ENCODE measurements at regions not wholly inside any gene's neighbourhood (a gene's known extent, or its start where the extent isn't known, plus 50 kb on each side); places are given as distances from the start of the nearest gene placed in this dataset.
"Not testable (repeated sequence)": the region's sequence is repeated elsewhere in the genome, so short reads cannot be mapped to it uniquely, and the experiment has no call there.

GRCh38 chr10:128577958-128578750 is 451.9 kb upstream of the MKI67 start:
- no peaks in the 10 kb centered on the region for H3K79me2 ChIP-seq (ENCODE audit: low read length)
- H3K9me3 ChIP-seq (ENCODE audit: insufficient read depth, low read length) = no peaks in the 10 kb centered on the region
- no peaks in the 10 kb centered on the region for H3K27me3 ChIP-seq (ENCODE audit: low read depth, low read length)
- H3K4me3 ChIP-seq (ENCODE audit: low read length) = no peak overlapping the region
- H3K36me3 ChIP-seq (replicated peaks; ENCODE audit: low read depth, low read length) = no peaks in the 10 kb centered on the region
- H4K20me1 ChIP-seq (ENCODE audit: insufficient read depth, low read length) = no peaks in the 10 kb centered on the region
- H3K9ac ChIP-seq (ENCODE audit: low read length) = no peak overlapping the region
- no peak for TF ChIP-seq EZH2phosphoT487 (IDR thresholded peaks at IDR 0.05; ENCODE audit: low read depth)
- TF ChIP-seq CTCF (IDR thresholded peaks at IDR 0.05; ENCODE audit: low read depth, low read length) = no peak
- no peaks in the 10 kb centered on the region for H3K4me1 ChIP-seq (ENCODE audit: low read length)
- H3K27ac ChIP-seq (ENCODE audit: low read length) = no peak overlapping the region
- H2AFZ ChIP-seq (ENCODE audit: low read depth, low read length) = no peak overlapping the region
- no peak overlapping the region for H3K4me2 ChIP-seq (ENCODE audit: low read length)

- TF ChIP-seq CTCF (IDR thresholded peaks at IDR 0.05; ENCODE audit: low read depth, low read length) (no peak), EZH2phosphoT487 (IDR thresholded peaks at IDR 0.05; ENCODE audit: low read depth) (no peak)
- Histone ChIP-seq H3K9me3 (ENCODE audit: insufficient read depth, low read length) (no peaks in the 10 kb centered on the region), H3K79me2 (ENCODE audit: low read length) (no peaks in the 10 kb centered on the region), H3K4me2 (ENCODE audit: low read length) (no peak overlapping the region), H4K20me1 (ENCODE audit: insufficient read depth, low read length) (no peaks in the 10 kb centered on the region), H3K9ac (ENCODE audit: low read length) (no peak overlapping the region), H2AFZ (ENCODE audit: low read depth, low read length) (no peak overlapping the region), H3K27me3 (ENCODE audit: low read depth, low read length) (no peaks in the 10 kb centered on the region), H3K27ac (ENCODE audit: low read length) (no peak overlapping the region), H3K4me3 (ENCODE audit: low read length) (no peak overlapping the region), H3K4me1 (ENCODE audit: low read length) (no peaks in the 10 kb centered on the region), H3K36me3 (replicated peaks; ENCODE audit: low read depth, low read length) (no peaks in the 10 kb centered on the region)
Measured at GRCh38 chr10:128578766-128579165, 452.5 kb upstream of the MKI67 start.

- Histone ChIP-seq H3K9me3 (ENCODE audit: insufficient read depth, low read length) (no peaks in the 10 kb centered on the region), H3K27ac (ENCODE audit: low read length) (no peak overlapping the region), H3K4me1 (ENCODE audit: low read length) (no peaks in the 10 kb centered on the region), H3K4me2 (ENCODE audit: low read length) (no peak overlapping the region), H2AFZ (ENCODE audit: low read depth, low read length) (no peak overlapping the region), H3K27me3 (ENCODE audit: low read depth, low read length) (no peaks in the 10 kb centered on the region), H3K4me3 (ENCODE audit: low read length) (no peak overlapping the region), H3K9ac (ENCODE audit: low read length) (no peak overlapping the region), H3K79me2 (ENCODE audit: low read length) (no peaks in the 10 kb centered on the region), H3K36me3 (replicated peaks; ENCODE audit: low read depth, low read length) (no peaks in the 10 kb centered on the region), H4K20me1 (ENCODE audit: insufficient read depth, low read length) (no peaks in the 10 kb centered on the region)
- TF ChIP-seq EZH2phosphoT487 (IDR thresholded peaks at IDR 0.05; ENCODE audit: low read depth) = no peak
Measured at GRCh38 chr10:128579280-128579865, 453.1 kb upstream of the MKI67 start.

- Histone ChIP-seq H3K27ac (ENCODE audit: low read length) (no peak overlapping the region), H3K27me3 (ENCODE audit: low read depth, low read length) (no peaks in the 10 kb centered on the region), H3K36me3 (replicated peaks; ENCODE audit: low read depth, low read length) (no peaks in the 10 kb centered on the region), H3K79me2 (ENCODE audit: low read length) (no peaks in the 10 kb centered on the region), H4K20me1 (ENCODE audit: insufficient read depth, low read length) (no peaks in the 10 kb centered on the region), H3K4me1 (ENCODE audit: low read length) (no peaks in the 10 kb centered on the region), H3K9ac (ENCODE audit: low read length) (no peak overlapping the region), H3K4me2 (ENCODE audit: low read length) (no peak overlapping the region), H3K4me3 (ENCODE audit: low read length) (no peak overlapping the region), H3K9me3 (ENCODE audit: insufficient read depth, low read length) (no peaks in the 10 kb centered on the region), H2AFZ (ENCODE audit: low read depth, low read length) (no peak overlapping the region)
- TF ChIP-seq CTCF (IDR thresholded peaks at IDR 0.05; ENCODE audit: low read depth, low read length) (no peak), EZH2phosphoT487 (IDR thresholded peaks at IDR 0.05; ENCODE audit: low read depth) (no peak)
Measured at GRCh38 chr10:128579901-128580300, 453.7 kb upstream of the MKI67 start.

- H3K27me3 ChIP-seq (ENCODE audit: low read depth, low read length); H3K4me1 ChIP-seq (ENCODE audit: low read length); H3K79me2 ChIP-seq (ENCODE audit: low read length); H3K9me3 ChIP-seq (ENCODE audit: insufficient read depth, low read length); H3K36me3 ChIP-seq (replicated peaks; ENCODE audit: low read depth, low read length); H3K27ac ChIP-seq (ENCODE audit: low read length); H2AFZ ChIP-seq (ENCODE audit: low read depth, low read length); H3K9ac ChIP-seq (ENCODE audit: low read length); H3K4me3 ChIP-seq (ENCODE audit: low read length); H3K4me2 ChIP-seq (ENCODE audit: low read length); H4K20me1 ChIP-seq (ENCODE audit: insufficient read depth, low read length): not testable (repeated sequence)
Measured at GRCh38 chr10:128583125-128583524, 456.9 kb upstream of the MKI67 start.

- not testable (repeated sequence) for H3K36me3 ChIP-seq (replicated peaks; ENCODE audit: low read depth, low read length); H3K9ac ChIP-seq (ENCODE audit: low read length); H3K4me1 ChIP-seq (ENCODE audit: low read length)
Measured at GRCh38 chr10:128586599-128586998, 460.4 kb upstream of the MKI67 start.

More at GRCh38 chr10:128586599-128586998, 460.4 kb upstream of the MKI67 start:
- not testable (repeated sequence) for H3K4me3 ChIP-seq (ENCODE audit: low read length); H3K27me3 ChIP-seq (ENCODE audit: low read depth, low read length); H4K20me1 ChIP-seq (ENCODE audit: insufficient read depth, low read length); H3K4me2 ChIP-seq (ENCODE audit: low read length); H3K27ac ChIP-seq (ENCODE audit: low read length); H3K9me3 ChIP-seq (ENCODE audit: insufficient read depth, low read length); H2AFZ ChIP-seq (ENCODE audit: low read depth, low read length); H3K79me2 ChIP-seq (ENCODE audit: low read length)

All from OCI-LY3 (cell line).